ENCODE measurements at regions not wholly inside any gene's neighbourhood (a gene's known extent, or its start where the extent isn't known, plus 50 kb on each side); places are given as distances from the start of the nearest gene placed in this dataset.

DNA sequence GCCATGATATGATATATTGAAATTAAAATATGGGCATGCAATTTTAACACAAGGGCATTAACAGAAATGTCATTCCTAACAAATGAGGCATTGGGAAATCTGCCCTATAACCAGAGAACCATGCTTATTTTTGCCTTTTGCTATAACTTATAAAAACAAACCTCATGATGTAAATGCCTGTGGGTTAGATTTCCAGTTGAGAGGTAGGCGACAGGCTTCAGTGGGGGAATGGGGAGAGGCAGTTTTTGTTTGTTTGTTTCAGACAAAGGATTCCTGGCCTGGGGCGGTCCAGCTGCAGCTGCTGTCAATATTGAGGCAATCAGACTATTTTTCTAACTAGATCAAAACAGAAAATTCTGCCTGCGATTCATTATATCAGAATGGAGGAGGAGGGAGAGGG lies 490.4 kb upstream of the CFAP20DC start:
- H3K36me3 ChIP-seq (replicated peaks; ENCODE audit: insufficient read depth, low read depth) = no peaks in the 10 kb centered on the region
- no peaks in the 10 kb centered on the region for H3K9me3 ChIP-seq (ENCODE audit: low read depth)
- H3K9me2 ChIP-seq (replicated peaks; ENCODE audit: insufficient read depth) = no peaks in the 10 kb centered on the region
- WGBS (ENCODE audit: low lambda C conversion rate, missing lambda C conversion rate) = 47% methylated on average over 3 of the region's 3 CpGs
- no peaks in the 10 kb centered on the region for H3K79me2 ChIP-seq
- H2AFZ ChIP-seq = no peak overlapping the region
- no peak overlapping the region for H3K27ac ChIP-seq
- H4K20me1 ChIP-seq (ENCODE audit: insufficient read depth, poor library complexity, severe bottlenecking) = no peaks in the 10 kb centered on the region
- no peak overlapping the region for H3K4me3 ChIP-seq
- no peak overlapping the region for H3K4me2 ChIP-seq
- no peaks in the 10 kb centered on the region for H3K27me3 ChIP-seq
- H3K4me1 ChIP-seq (ENCODE audit: insufficient read depth) = no peaks in the 10 kb centered on the region
- TF ChIP-seq, protein P1, sequence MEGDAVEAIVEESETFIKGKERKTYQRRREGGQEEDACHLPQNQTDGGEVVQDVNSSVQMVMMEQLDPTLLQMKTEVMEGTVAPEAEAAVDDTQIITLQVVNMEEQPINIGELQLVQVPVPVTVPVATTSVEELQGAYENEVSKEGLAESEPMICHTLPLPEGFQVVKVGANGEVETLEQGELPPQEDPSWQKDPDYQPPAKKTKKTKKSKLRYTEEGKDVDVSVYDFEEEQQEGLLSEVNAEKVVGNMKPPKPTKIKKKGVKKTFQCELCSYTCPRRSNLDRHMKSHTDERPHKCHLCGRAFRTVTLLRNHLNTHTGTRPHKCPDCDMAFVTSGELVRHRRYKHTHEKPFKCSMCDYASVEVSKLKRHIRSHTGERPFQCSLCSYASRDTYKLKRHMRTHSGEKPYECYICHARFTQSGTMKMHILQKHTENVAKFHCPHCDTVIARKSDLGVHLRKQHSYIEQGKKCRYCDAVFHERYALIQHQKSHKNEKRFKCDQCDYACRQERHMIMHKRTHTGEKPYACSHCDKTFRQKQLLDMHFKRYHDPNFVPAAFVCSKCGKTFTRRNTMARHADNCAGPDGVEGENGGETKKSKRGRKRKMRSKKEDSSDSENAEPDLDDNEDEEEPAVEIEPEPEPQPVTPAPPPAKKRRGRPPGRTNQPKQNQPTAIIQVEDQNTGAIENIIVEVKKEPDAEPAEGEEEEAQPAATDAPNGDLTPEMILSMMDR (IDR thresholded peaks at IDR 0.05; ENCODE audit: poor library complexity) = no peak
- DNase-seq (ENCODE audit: low spot score) = no peak

DNA sequence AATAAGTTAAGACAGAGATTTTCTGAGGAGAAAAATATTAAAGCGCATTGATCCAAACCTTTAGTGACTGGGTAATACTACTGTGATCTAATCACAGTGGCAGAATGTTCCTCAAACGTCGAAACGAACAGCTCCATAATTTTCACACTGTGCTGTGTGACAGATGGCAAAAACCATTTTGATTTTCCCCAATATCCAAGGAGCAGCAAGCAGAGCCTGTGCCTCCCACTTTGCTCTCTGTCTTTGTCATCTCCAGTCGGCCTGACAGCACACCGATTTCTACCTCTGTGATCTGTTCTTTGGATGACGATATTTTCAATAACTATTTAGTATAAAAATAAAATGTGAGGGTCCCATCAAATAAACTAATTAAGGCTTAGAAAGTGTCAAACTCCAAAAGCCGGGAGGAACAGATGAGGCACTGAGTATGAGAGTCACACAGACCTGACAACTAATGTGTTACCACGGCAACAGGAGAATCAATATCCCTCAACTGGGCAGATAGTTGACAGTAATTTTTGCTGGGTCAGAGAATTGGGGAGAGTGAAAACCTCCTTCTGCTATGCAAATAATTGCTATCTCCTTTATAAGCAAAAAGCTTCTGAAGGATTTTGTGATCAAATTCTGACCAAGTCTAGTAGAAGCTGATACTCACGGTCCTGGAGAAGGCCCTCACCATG lies 489.1 kb upstream of the CFAP20DC start:
- WGBS (ENCODE audit: low lambda C conversion rate, missing lambda C conversion rate) = 84% methylated on average over 10 of the region's 10 CpGs
- TF ChIP-seq EZH2phosphoT487 (IDR thresholded peaks at IDR 0.05; ENCODE audit: low read depth, severe bottlenecking, unreplicated experiment) = no peak
- TF ChIP-seq EZH2 (IDR thresholded peaks at IDR 0.05; ENCODE audit: borderline replicate concordance) = no peak
- TF ChIP-seq, protein P1 (IDR thresholded peaks at IDR 0.05; ENCODE audit: poor library complexity) = no peak
- H3K36me3 ChIP-seq (replicated peaks; ENCODE audit: insufficient read depth, low read depth) = no peaks in the 10 kb centered on the region
- H3K4me1 ChIP-seq (ENCODE audit: insufficient read depth) = no peaks in the 10 kb centered on the region
- no peaks in the 10 kb centered on the region for H3K9me3 ChIP-seq (ENCODE audit: low read depth)
- H3K9me2 ChIP-seq (replicated peaks; ENCODE audit: insufficient read depth) = no peaks in the 10 kb centered on the region
- no peaks in the 10 kb centered on the region for H3K79me2 ChIP-seq
- H4K20me1 ChIP-seq (ENCODE audit: insufficient read depth, poor library complexity, severe bottlenecking) = no peaks in the 10 kb centered on the region
- DNase-seq (ENCODE audit: low spot score) = no peak
- no peak overlapping the region for H3K4me3 ChIP-seq
- no peak overlapping the region for H3K4me2 ChIP-seq
- H2AFZ ChIP-seq = no peak overlapping the region
- H3K27me3 ChIP-seq = no peaks in the 10 kb centered on the region
- H3K27ac ChIP-seq = no peak overlapping the region

DNA sequence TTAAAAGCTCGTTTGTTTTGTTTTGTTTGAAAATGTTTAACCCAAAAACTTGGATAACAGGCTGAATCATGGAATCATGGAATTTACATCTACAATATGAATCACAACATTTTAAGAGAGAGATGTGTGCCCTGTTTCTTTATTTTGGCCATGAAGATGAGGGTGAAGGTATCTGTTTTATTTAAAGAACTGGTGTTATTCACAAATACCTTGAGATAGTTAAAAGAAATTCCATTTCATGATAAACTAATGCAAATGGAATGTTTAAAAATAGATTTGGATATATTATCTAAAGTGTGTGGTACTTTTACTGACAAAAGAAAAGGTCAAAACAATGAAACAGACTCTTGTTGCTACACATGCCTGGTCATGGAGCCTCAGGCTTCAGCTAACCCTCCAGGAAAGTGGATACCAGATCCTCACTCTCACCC lies 486.0 kb upstream of the CFAP20DC start:
- no peaks in the 10 kb centered on the region for H3K9me3 ChIP-seq (ENCODE audit: low read depth)
- no peaks in the 10 kb centered on the region for H3K9me2 ChIP-seq (replicated peaks; ENCODE audit: insufficient read depth)
- H2AFZ ChIP-seq = no peak overlapping the region
- no peaks in the 10 kb centered on the region for H3K4me1 ChIP-seq (ENCODE audit: insufficient read depth)
- TF ChIP-seq EZH2 (IDR thresholded peaks at IDR 0.05; ENCODE audit: borderline replicate concordance) (no peak), EZH2phosphoT487 (IDR thresholded peaks at IDR 0.05; ENCODE audit: low read depth, severe bottlenecking, unreplicated experiment) (no peak)
- TF ChIP-seq, protein P1 (IDR thresholded peaks at IDR 0.05; ENCODE audit: poor library complexity) = no peak
- no peak overlapping the region for H3K27ac ChIP-seq
- H3K36me3 ChIP-seq (replicated peaks; ENCODE audit: insufficient read depth, low read depth) = no peaks in the 10 kb centered on the region
- no peak for DNase-seq (ENCODE audit: low spot score)
- WGBS (ENCODE audit: low lambda C conversion rate, missing lambda C conversion rate) = 51% methylated on average over 1 of the region's 1 CpG
- H3K27me3 ChIP-seq = peaks cover 3% of the 10 kb centered on the region
- H3K4me2 ChIP-seq = no peak overlapping the region
- H3K79me2 ChIP-seq = no peaks in the 10 kb centered on the region
- no peaks in the 10 kb centered on the region for H4K20me1 ChIP-seq (ENCODE audit: insufficient read depth, poor library complexity, severe bottlenecking)
- no peak overlapping the region for H3K4me3 ChIP-seq

Data from hepatocyte (in vitro differentiated cells).